ENCODE measurements at regions not wholly inside any gene's neighbourhood (a gene's known extent, or its start where the extent isn't known, plus 50 kb on each side); places are given as distances from the start of the nearest gene placed in this dataset.

- DNase-seq = no peak
Observed at GRCh38 chrX:98646351-98646750, 1762.6 kb downstream of the RPA4 start.

GRCh38 chrX:98654565-98654964, 1755.5 kb downstream of the PCDH19 start:
- no peak for DNase-seq

Data from inflammatory macrophage treated with lipopolysaccharide for 1 hour (primary cell).